GM13976 (cell line): ENCODE measurements at regions not wholly inside any gene's neighbourhood (a gene's known extent, or its start where the extent isn't known, plus 50 kb on each side); places are given as distances from the start of the nearest gene placed in this dataset.

Experiments
- DNase-seq: peaks from one replicate; pipeline ENCODE4 v3.0.0; 2012; ENCODE audit warnings: low spot score
- CTCF ChIP-seq: IDR thresholded peaks from 2 replicates; pipeline ENCODE4 v1.5.1; 2012; ENCODE audit warnings: borderline replicate concordance, mild to moderate bottlenecking; ENCODE audit not compliant: insufficient read depth; ENCODE audit errors: extremely low read depth, missing control alignments, control extremely low read depth
- in situ Hi-C: fragments of 300-500 bp; cut with MboI; formaldehyde crosslinking; loops from one replicate; pipeline ENCODE4 v1.12.0; 2022; ENCODE audit warnings: low sequenced_read_pairs, mixed read lengths, inconsistent platforms; ENCODE audit not compliant: unreplicated experiment

GRCh38 chr5:96278981-96279380 is 154.1 kb downstream of the PCSK1 start:
- in situ Hi-C loops: no loop called here
- no peak for TF ChIP-seq CTCF
- DNase-seq: no peak

GRCh38 chr5:96275051-96275450 is 158.0 kb downstream of the PCSK1 start:
- no peak for TF ChIP-seq CTCF
- no peak for DNase-seq
- in situ Hi-C loops: no loop called here

GRCh38 chr5:96265487-96265886 is 167.6 kb downstream of the PCSK1 start:
- in situ Hi-C loops: no loop called here
- no peak for DNase-seq
- no peak for TF ChIP-seq CTCF

GRCh38 chr5:96264047-96264446 is 169.0 kb downstream of the PCSK1 start:
- no peak for DNase-seq
- TF ChIP-seq CTCF: no peak
- in situ Hi-C loops: no loop called here

GRCh38 chr5:96262105-96262504 is 170.9 kb downstream of the PCSK1 start:
- no peak for TF ChIP-seq CTCF
- in situ Hi-C loops: no loop called here
- no peak for DNase-seq

GRCh38 chr5:96260009-96260408 is 173.0 kb downstream of the PCSK1 start:
- no peak for DNase-seq
- TF ChIP-seq CTCF: no peak
- in situ Hi-C loops: no loop called here
